Activated T-cell treated with anti-CD3 and anti-CD28 coated beads, Interleukin-2, amount 50 U/mL, for 4 hours (primary cell): ENCODE measurements at regions not wholly inside any gene's neighbourhood (a gene's known extent, or its start where the extent isn't known, plus 50 kb on each side); places are given as distances from the start of the nearest gene placed in this dataset.
"Not testable (repeated sequence)": the region's sequence is repeated elsewhere in the genome, so short reads cannot be mapped to it uniquely, and the experiment has no call there.

Experiments
- ATAC-seq, 2 donors: fragments of 200-7000 bp; cut with Tn5 transposase; one replicate each; pipeline ENCODE4 v1.10.0; 2021
- DNase-seq: peaks from one replicate; pipeline ENCODE4 v3.0.0-alpha.2; 2020
- H3K27me3 Mint-ChIP-seq: one replicate; pipeline ENCODE4 v1.8.0; 2021; ENCODE audit warnings: low read depth, mixed read lengths
- H3K36me3 Mint-ChIP-seq: one replicate; pipeline ENCODE4 v1.8.0; 2022; ENCODE audit warnings: mixed read lengths; ENCODE audit not compliant: insufficient read depth
- H3K4me1 Mint-ChIP-seq: one replicate; pipeline ENCODE4 v1.8.0; 2021; ENCODE audit warnings: low read depth, mixed read lengths
- H3K4me3 Mint-ChIP-seq: one replicate; pipeline ENCODE4 v1.8.0; 2021; ENCODE audit warnings: mild to moderate bottlenecking, moderate library complexity, mixed read lengths
- H3K9me3 Mint-ChIP-seq: one replicate; pipeline ENCODE4 v1.8.0; 2021; ENCODE audit warnings: mixed read lengths

GRCh38 chr12:127830065-127830460 is 436.9 kb upstream of the TMEM132C start:
- no peaks in the 10 kb centered on the region for H3K36me3 Mint-ChIP-seq
- H3K4me1 Mint-ChIP-seq = no peaks in the 10 kb centered on the region
- H3K27me3 Mint-ChIP-seq = no peaks in the 10 kb centered on the region
- H3K9me3 Mint-ChIP-seq = peaks cover 25% of the 10 kb centered on the region
- ATAC-seq (no peak), DNase-seq (no peak)
- H3K4me3 Mint-ChIP-seq = no peak overlapping the region

DNA sequence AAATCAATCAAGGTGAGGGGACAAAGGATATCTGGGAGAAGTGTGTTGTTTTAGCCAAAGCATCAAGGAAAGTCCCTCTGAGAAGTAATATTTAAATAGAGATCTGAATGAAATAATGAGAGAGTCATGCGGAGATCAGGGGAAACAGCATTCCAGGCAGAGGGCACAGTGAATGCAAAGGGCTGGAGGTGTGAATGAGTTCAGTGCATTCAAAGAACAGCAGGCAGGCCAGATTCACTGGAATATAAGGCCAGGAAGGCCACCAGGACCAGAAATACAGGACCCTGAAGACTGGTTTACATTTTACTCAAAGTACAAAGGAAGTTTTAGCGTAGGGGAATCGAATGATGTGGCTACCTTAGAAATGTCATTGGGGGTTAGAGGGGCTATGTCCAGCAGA is 436.2 kb upstream of the TMEM132C start:
- peaks cover 20% of the 10 kb centered on the region for H3K9me3 Mint-ChIP-seq
- ATAC-seq = no peak
- H3K4me3 Mint-ChIP-seq = no peak overlapping the region
- no peaks in the 10 kb centered on the region for H3K4me1 Mint-ChIP-seq
- no peaks in the 10 kb centered on the region for H3K36me3 Mint-ChIP-seq
- no peaks in the 10 kb centered on the region for H3K27me3 Mint-ChIP-seq
- no peak for DNase-seq

DNA sequence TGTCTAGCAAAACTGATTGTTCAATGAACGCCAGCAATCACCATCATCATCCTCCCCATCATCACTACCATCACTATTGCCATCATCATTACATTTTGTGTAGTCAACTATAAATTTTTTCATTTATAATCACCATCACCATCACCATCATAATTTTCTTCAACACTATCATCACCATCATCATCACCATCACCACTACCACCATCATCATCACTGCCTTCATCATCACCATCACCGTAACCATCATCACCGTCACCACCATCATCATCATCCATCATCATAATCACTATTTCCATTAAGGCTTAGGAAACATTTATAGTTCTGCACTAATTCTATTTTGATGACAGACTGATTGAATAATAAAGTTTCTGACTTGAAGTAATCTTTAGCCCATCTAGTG is 434.8 kb upstream of the TMEM132C start:
- DNase-seq (no peak), ATAC-seq (no peak)
- Mint-ChIP-seq H3K4me1 (no peaks in the 10 kb centered on the region), H3K36me3 (no peaks in the 10 kb centered on the region), H3K27me3 (no peaks in the 10 kb centered on the region), H3K9me3 (peaks cover 14% of the 10 kb centered on the region), H3K4me3 (no peak overlapping the region)

GRCh38 chr12:127836802-127837201 is 430.2 kb upstream of the TMEM132C start:
- not testable (repeated sequence) for H3K36me3 Mint-ChIP-seq, ATAC-seq, H3K4me1 Mint-ChIP-seq, DNase-seq, H3K27me3 Mint-ChIP-seq, H3K4me3 Mint-ChIP-seq
- peaks cover 13% of the 10 kb centered on the region for H3K9me3 Mint-ChIP-seq

DNA sequence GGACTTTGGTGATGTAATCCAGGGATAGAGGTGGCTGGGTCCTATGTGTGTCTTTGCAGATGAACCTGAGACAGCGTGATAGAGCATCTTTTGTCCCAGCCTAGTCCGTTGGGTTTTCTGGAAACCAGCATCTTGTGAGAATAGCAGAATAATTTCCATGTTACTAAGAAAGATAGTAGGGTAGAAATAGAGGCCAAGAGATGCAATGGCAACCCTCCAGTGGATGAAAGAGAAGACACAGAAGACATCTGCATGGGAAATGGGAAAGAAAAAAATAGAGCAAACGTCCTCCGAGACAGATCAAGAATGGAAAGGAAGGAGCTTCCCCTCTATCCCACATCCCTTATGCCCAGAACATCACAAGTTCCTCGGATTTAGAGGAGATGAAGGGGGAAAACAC is 409.3 kb upstream of the TMEM132C start:
- Mint-ChIP-seq H3K27me3 (no peaks in the 10 kb centered on the region), H3K36me3 (no peaks in the 10 kb centered on the region), H3K9me3 (peaks cover 4% of the 10 kb centered on the region), H3K4me1 (no peaks in the 10 kb centered on the region), H3K4me3 (no peak overlapping the region)
- ATAC-seq = no peak
- no peak for DNase-seq

DNA sequence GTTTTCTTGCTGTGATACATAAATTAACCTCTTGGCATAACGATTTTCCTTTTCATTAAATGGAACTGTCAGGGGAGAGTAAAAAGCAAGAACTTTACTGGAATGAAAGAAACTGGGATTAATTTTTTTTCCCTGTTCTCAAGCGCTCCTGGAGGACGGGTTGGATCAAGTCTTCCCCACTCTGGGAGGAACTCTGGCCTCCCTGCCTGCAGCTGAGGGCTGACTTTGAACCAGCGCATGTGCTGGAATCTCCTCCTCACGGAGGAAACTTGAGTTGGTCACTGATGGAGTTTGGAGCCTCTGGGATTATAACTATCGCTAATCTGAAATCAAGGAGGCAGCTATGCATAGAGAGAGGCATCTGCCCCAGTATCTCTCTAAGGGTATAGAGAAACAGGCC is 406.4 kb upstream of the TMEM132C start:
- H3K4me3 Mint-ChIP-seq = no peak overlapping the region
- ATAC-seq (no peak), DNase-seq (no peak)
- H3K4me1 Mint-ChIP-seq = no peaks in the 10 kb centered on the region
- no peaks in the 10 kb centered on the region for H3K36me3 Mint-ChIP-seq
- no peaks in the 10 kb centered on the region for H3K27me3 Mint-ChIP-seq
- peaks cover 10% of the 10 kb centered on the region for H3K9me3 Mint-ChIP-seq

- Mint-ChIP-seq H3K4me1 (no peaks in the 10 kb centered on the region), H3K9me3 (peaks cover 10% of the 10 kb centered on the region), H3K27me3 (no peaks in the 10 kb centered on the region), H3K4me3 (no peak overlapping the region), H3K36me3 (no peaks in the 10 kb centered on the region)
- DNase-seq (no peak), ATAC-seq (no peak)
These were observed 405.6 kb upstream of the TMEM132C start for GRCh38 chr12:127861406-127861805.

DNA sequence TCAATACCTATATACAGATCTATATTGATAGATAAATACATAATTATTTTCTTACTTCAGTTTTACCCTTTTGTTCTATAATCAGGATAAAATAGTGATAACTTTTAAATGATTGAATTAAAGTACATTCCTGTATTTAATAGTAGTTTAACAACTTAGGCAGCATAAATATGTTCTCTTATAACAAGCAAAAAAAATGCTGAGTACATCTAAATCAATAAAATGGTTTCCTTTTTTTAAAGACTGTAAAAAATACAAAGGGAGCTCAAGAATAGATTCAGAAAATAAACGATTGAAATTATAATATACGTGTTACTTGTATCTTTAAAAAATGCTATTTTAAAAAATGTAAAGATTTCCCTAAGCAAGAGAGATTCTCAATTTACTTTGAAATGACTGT is 393.7 kb upstream of the TMEM132C start:
- H3K27me3 Mint-ChIP-seq = no peaks in the 10 kb centered on the region
- DNase-seq (no peak), ATAC-seq (no peak)
- no peaks in the 10 kb centered on the region for H3K4me1 Mint-ChIP-seq
- peaks cover 9% of the 10 kb centered on the region for H3K9me3 Mint-ChIP-seq
- no peak overlapping the region for H3K4me3 Mint-ChIP-seq
- H3K36me3 Mint-ChIP-seq = no peaks in the 10 kb centered on the region

DNA sequence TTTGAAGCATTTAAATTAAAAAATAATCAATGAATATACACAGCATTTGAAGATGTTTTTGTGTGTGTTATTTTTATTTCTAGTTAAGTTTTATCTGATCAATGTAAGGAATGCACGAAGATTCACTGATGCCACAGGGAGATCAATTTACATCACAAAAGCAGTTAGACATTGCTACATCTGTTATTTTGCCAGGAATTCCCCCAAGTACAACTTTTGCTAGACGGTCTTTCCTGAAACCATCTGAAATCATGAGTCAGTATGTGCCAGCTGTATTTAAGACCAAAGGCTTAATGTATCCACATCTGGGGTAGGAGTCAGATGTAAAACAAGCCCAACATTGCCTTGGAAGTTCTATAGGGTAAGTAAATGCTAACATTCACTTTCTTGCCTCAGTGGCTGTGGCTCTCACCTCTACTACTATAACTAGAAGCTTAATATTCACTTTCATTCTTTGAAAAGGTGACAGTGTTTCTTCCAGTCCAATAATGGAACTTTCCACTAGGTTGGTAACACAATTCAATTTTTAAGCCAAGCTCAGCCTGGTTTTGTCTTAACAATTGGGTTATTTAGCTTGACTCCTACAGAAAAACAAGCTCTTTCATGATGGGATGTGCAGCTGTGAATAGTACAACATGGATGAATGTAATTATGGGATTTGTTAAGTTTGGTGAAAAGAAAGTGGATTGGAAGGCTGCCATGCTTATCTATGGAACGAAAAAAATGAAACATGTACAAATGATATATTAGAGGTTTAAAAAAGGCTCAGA is 385.4 kb upstream of the TMEM132C start:
- Mint-ChIP-seq H3K27me3 (no peaks in the 10 kb centered on the region), H3K4me3 (no peak overlapping the region), H3K9me3 (peaks cover 24% of the 10 kb centered on the region), H3K36me3 (no peaks in the 10 kb centered on the region), H3K4me1 (no peaks in the 10 kb centered on the region)
- ATAC-seq (no peak), DNase-seq (no peak)

DNA sequence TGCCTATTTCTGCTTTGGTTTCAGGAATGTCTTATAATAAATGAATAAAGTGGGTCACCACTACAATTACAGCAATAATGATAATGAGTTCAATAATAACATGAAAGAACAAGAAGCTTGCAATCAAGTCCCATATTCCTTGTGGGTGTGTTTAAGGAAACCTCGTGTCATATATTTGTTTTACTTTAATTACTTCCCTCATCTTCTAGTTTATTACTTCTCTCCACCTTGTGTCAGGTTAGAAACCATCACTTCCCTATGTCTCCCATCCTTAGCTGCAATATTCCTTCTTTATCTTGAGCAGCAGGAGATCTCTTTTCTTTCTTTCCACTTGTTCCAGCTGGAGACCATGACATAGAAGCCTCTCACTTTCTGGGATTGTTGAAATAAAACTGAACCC is 384.0 kb upstream of the TMEM132C start:
- Mint-ChIP-seq H3K36me3 (no peaks in the 10 kb centered on the region), H3K27me3 (no peaks in the 10 kb centered on the region), H3K4me3 (no peak overlapping the region), H3K4me1 (no peaks in the 10 kb centered on the region), H3K9me3 (peaks cover 15% of the 10 kb centered on the region)
- ATAC-seq (no peak), DNase-seq (no peak)

DNA sequence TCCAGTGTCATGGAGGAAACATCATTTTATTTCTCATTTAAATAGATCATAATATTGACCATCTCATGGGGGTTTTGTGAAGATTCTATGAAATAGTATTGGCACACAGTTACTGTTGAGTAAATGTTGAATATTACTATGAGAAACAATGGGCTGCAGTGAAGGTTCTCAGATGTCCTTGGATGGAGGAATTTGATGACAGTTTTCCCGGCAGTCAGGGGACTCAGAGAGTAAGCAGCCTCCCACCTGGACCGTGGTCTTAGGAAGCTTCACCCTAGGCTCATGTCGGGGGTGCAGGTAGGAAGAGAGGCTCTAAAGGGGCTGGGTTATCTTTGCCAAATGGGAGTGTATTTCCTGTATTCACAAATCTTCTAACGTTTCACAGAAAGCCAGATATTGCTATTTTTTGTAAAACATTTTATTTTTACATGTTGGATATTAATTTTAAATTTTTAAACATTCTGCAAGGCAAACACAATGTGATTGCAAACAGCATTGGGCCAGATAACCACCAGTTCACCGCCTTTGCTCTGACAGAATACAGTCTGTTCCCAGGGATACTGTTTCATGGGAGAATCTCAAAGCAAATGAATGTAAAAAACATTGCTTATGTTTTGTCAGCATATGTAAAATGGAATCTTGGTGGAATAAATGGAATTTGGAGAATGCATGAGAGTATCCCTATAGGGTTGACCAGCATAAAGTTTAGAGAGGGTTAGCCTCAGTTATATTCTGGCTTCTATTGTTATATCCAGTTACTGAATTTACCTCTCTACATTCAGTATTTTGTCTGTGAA is 380.8 kb upstream of the TMEM132C start:
- no peaks in the 10 kb centered on the region for H3K36me3 Mint-ChIP-seq
- no peak for DNase-seq
- peaks cover 13% of the 10 kb centered on the region for H3K9me3 Mint-ChIP-seq
- ATAC-seq = no peak
- H3K4me3 Mint-ChIP-seq = no peak overlapping the region
- H3K4me1 Mint-ChIP-seq = no peaks in the 10 kb centered on the region
- H3K27me3 Mint-ChIP-seq = no peaks in the 10 kb centered on the region

DNA sequence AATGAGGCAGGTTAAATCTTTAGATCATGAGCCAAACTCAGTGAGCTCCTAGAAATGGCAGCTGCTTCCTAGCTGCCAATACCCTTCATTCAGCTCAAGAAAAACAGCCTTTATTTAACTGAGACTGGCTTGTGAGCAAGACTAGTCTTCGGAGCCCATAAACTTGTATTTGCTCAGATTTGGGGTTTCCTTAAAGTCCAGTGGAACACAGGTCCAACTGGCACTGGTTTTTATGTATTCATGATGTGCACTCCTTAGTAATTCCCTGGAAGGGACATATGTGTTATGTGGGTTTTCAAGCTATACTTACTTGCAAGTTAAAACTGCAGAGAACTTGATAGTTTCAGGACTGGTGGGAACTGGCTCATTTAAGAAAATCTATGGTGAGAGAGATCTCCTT is 380.1 kb upstream of the TMEM132C start:
- no peaks in the 10 kb centered on the region for H3K4me1 Mint-ChIP-seq
- H3K27me3 Mint-ChIP-seq = no peaks in the 10 kb centered on the region
- ATAC-seq (no peak), DNase-seq (no peak)
- H3K9me3 Mint-ChIP-seq = peaks cover 13% of the 10 kb centered on the region
- H3K4me3 Mint-ChIP-seq = no peak overlapping the region
- no peaks in the 10 kb centered on the region for H3K36me3 Mint-ChIP-seq

DNA sequence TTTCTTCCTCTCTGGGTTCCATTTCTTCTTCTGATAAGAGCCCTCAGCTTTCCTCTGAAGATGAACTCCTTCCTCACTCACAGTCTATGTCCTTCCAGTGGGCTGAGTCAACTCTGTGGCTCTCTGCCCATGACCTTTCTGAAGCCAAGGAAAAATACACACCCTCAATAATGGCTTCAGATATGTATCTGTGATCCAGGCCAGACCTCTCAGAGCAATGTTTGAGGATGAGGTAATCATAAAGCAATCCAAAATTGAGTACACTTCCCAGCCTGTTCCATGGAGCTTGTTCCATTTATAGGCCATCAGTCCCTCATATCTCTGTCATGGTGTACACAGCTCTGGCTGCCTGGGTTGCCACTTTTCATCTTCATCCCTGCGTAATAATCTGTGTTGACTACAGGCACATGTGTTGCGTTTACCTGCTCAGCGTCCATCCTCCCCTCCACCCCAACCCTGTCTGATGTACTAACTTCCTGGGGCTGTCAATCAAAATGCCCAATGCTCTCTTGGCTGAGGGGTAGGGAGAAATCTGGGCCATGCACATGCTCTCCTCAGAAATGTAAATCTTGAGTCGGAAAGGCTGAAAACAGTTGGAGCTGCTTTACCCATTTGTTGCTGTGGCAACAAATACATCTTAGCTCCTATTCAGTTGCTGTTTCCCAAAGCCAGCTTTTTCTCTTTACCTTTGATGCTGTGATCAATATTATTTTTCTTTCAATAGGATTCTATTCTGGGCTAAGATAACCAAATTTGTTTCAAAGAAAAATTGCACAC is 377.8 kb upstream of the TMEM132C start:
- peaks cover 8% of the 10 kb centered on the region for H3K9me3 Mint-ChIP-seq
- H3K27me3 Mint-ChIP-seq = no peaks in the 10 kb centered on the region
- no peaks in the 10 kb centered on the region for H3K4me1 Mint-ChIP-seq
- no peak for DNase-seq
- H3K4me3 Mint-ChIP-seq = no peak overlapping the region
- H3K36me3 Mint-ChIP-seq = no peaks in the 10 kb centered on the region
- ATAC-seq = no peak

DNA sequence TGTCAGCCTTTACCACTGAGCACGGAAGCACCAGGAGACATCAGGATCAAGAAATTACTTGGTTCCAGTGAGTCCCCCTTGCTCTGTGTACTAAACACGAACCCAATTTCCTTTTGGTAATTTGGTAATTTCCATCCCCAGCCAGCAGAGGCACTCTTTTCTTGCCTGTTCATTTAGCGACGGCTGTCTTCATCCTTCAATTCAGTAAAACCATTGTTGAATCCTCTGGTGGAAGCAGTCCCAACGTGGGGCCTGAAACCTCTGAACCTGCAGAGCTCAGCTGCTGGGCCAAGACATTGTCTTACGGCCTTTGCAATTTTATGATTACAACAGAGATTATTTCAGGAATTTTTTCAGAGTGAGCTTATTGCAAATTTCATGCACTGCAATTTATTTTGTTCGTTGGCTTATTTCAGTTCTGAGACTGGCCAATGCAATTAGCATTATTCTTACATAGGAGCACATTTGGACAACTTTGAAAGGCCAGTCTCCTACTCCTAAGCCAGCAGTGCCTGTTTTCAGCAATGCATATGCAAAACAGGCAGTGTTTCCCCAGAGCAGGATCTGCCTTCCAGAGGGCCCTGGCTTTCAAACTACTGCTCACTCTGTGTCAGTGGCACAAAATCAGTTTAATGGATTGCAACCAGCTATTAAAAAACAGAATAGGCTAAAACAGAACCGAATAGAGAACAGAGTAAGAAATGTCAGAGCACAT is 372.9 kb upstream of the TMEM132C start:
- H3K4me1 Mint-ChIP-seq = no peaks in the 10 kb centered on the region
- DNase-seq = no peak

More for the DNA sequence above, 372.9 kb upstream of the TMEM132C start:
- Mint-ChIP-seq H3K9me3 (peaks cover 11% of the 10 kb centered on the region), H3K36me3 (no peaks in the 10 kb centered on the region), H3K27me3 (no peaks in the 10 kb centered on the region), H3K4me3 (no peak overlapping the region)
- no peak for ATAC-seq
